ENCODE measurements at regions not wholly inside any gene's neighbourhood (a gene's known extent, or its start where the extent isn't known, plus 50 kb on each side); places are given as distances from the start of the nearest gene placed in this dataset.

DNA sequence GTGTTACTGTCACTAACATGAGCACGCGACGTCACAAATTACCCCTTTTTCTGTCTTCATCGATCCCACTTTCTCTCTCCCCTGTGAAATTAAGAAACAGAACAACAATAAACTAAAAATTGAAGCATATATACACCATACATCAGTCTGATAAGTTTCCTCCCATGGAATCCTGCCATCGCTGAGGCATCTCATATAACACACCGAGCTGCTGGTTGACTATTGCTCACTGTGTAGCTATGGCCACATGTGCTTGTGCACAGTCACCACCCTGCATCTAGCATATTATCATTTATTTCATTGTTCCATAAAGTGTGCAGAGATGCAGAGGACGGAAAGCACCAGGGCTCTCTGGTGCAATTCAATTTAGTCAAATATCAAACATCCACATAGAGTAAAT, 777.9 kb upstream of the ARRDC4 start:
- Histone ChIP-seq H3K27me3 (no peaks in the 10 kb centered on the region), H3K27ac (no peak overlapping the region), H3K9me3 (no peaks in the 10 kb centered on the region), H3K4me1 (no peaks in the 10 kb centered on the region), H3K4me3 (no peak overlapping the region), H3K36me3 (no peaks in the 10 kb centered on the region)
- WGBS, 2 donors = 97 to 99% methylated on average over 7 of the region's 7 CpGs
- TF ChIP-seq POLR2A (IDR thresholded peaks at IDR 0.05) (no peak), EP300 (IDR thresholded peaks at IDR 0.05) (no peak)
- TF ChIP-seq, protein P1, sequence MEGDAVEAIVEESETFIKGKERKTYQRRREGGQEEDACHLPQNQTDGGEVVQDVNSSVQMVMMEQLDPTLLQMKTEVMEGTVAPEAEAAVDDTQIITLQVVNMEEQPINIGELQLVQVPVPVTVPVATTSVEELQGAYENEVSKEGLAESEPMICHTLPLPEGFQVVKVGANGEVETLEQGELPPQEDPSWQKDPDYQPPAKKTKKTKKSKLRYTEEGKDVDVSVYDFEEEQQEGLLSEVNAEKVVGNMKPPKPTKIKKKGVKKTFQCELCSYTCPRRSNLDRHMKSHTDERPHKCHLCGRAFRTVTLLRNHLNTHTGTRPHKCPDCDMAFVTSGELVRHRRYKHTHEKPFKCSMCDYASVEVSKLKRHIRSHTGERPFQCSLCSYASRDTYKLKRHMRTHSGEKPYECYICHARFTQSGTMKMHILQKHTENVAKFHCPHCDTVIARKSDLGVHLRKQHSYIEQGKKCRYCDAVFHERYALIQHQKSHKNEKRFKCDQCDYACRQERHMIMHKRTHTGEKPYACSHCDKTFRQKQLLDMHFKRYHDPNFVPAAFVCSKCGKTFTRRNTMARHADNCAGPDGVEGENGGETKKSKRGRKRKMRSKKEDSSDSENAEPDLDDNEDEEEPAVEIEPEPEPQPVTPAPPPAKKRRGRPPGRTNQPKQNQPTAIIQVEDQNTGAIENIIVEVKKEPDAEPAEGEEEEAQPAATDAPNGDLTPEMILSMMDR (IDR thresholded peaks at IDR 0.05) = no peak
- DNase-seq (ENCODE audit: low spot score in 2 of 2) = no peak

- DNase-seq (ENCODE audit: low spot score in 2 of 2) = no peak
- Histone ChIP-seq H3K27me3 (no peaks in the 10 kb centered on the region), H3K4me1 (no peaks in the 10 kb centered on the region), H3K4me3 (no peak overlapping the region), H3K9me3 (peaks cover 0 to 13% (median 0%) of the 10 kb centered on the region in 4 donors), H3K36me3 (no peaks in the 10 kb centered on the region), H3K27ac (no peak overlapping the region)
- TF ChIP-seq POLR2A (IDR thresholded peaks at IDR 0.05) (no peak), EP300 (IDR thresholded peaks at IDR 0.05) (no peak)
- TF ChIP-seq, protein P1 (IDR thresholded peaks at IDR 0.05) = no peak
- 65 to 77% methylated on average over 3 of the region's 3 CpGs for WGBS, 2 donors
These were observed 771.2 kb upstream of the ARRDC4 start for GRCh38 chr15:97189162-97189780.

- H3K36me3 ChIP-seq = no peaks in the 10 kb centered on the region
- no peak for DNase-seq (ENCODE audit: low spot score in 2 of 2)
These were observed 765.8 kb upstream of the ARRDC4 start for GRCh38 chr15:97194750-97195149.

DNA sequence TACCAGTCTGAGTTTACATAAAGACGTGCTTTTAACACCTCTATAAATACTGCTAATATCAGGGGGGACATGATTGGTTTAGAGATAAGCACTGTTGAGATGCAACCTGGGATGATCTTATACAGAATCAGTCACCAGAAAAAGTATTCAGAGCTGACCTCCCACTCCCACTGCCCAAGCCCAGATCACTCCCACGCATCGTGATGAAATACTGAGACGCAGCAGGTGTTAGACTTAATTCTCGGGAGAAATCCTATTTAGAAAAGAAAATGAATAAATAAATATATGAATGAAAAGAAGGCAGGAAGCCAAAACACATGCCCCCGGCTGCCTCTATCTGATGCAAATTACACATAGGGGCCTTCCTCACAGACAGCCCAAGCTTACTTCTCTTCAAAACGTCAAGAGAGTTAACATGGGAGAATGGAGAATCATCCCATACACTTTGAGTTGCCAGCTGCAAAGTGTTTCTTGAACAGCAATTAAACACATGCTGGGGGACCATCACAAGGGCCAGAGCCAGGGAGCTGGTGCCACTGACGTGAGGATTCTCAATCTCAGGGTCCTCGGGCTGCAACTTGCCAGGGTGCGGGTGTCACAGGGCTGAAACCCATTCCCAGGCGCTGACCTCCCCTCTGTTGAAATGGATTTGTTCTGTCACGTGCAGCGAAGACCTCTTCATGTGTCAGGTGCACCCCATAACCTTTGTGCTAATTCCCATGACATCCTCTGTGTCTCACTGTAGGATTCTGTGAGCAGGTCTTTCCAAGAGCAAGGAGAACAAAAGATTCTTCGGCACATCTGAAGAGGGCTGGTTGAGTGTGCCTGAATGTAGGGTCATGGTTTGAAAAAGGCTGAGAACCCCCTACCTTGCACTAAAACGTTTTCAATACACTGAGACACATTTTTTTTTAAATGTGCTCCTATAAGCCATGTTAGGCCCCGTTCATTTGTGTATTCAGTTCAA, 764.2 kb upstream of the ARRDC4 start:
- Histone ChIP-seq H3K27ac (no peak overlapping the region), H3K9me3 (peaks cover 0 to 7% (median 0%) of the 10 kb centered on the region in 4 donors), H3K27me3 (no peaks in the 10 kb centered on the region), H3K4me3 (no peak overlapping the region), H3K36me3 (no peaks in the 10 kb centered on the region), H3K4me1 (no peaks in the 10 kb centered on the region)
- no peak for DNase-seq (ENCODE audit: low spot score in 2 of 2)
- TF ChIP-seq EP300 (IDR thresholded peaks at IDR 0.05) = no peak
- no peak for TF ChIP-seq POLR2A (IDR thresholded peaks at IDR 0.05)
- TF ChIP-seq, protein P1 (IDR thresholded peaks at IDR 0.05) = no peak
- 71 to 73% methylated on average over 16 of the region's 16 CpGs for WGBS, 2 donors

More at GRCh38 chr15:97194750-97195149, 765.8 kb upstream of the ARRDC4 start:
- H3K4me3 ChIP-seq = no peak overlapping the region
- 98 to 100% methylated on average over 1 of the region's 1 CpG for WGBS, 2 donors
- no peaks in the 10 kb centered on the region for H3K27me3 ChIP-seq
- H3K27ac ChIP-seq = no peak overlapping the region
- H3K9me3 ChIP-seq = peaks cover 0 to 13% (median 0%) of the 10 kb centered on the region in 4 donors
- TF ChIP-seq EP300 (IDR thresholded peaks at IDR 0.05) (no peak), POLR2A (IDR thresholded peaks at IDR 0.05) (no peak)
- TF ChIP-seq, protein P1 (IDR thresholded peaks at IDR 0.05) = no peak
- H3K4me1 ChIP-seq = no peaks in the 10 kb centered on the region

Data from tibial nerve (tissue), 4 donors.